ENCODE measurements at regions not wholly inside any gene's neighbourhood (a gene's known extent, or its start where the extent isn't known, plus 50 kb on each side); places are given as distances from the start of the nearest gene placed in this dataset.

DNA sequence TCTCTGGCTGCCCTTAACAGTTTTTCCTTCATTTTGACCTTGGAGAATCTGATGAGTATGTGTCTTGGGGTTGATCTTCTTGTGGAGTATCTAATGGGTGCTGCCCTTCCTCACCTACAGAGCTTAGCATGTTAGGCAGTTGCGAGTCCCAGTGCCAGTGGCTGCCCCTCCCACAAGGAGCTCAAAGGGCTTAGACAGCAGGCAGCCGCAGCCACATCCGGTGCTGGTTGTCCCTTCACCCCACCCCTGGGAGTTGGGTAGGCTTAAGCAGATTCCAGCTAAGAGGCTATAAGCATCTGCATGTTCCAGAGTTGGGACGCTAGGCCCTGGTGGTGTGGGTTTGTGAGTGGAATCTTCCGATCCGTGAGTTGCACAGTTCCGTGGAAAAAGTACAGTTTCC is 322.1 kb upstream of the ARX start (continued):
- TF ChIP-seq, protein P1, sequence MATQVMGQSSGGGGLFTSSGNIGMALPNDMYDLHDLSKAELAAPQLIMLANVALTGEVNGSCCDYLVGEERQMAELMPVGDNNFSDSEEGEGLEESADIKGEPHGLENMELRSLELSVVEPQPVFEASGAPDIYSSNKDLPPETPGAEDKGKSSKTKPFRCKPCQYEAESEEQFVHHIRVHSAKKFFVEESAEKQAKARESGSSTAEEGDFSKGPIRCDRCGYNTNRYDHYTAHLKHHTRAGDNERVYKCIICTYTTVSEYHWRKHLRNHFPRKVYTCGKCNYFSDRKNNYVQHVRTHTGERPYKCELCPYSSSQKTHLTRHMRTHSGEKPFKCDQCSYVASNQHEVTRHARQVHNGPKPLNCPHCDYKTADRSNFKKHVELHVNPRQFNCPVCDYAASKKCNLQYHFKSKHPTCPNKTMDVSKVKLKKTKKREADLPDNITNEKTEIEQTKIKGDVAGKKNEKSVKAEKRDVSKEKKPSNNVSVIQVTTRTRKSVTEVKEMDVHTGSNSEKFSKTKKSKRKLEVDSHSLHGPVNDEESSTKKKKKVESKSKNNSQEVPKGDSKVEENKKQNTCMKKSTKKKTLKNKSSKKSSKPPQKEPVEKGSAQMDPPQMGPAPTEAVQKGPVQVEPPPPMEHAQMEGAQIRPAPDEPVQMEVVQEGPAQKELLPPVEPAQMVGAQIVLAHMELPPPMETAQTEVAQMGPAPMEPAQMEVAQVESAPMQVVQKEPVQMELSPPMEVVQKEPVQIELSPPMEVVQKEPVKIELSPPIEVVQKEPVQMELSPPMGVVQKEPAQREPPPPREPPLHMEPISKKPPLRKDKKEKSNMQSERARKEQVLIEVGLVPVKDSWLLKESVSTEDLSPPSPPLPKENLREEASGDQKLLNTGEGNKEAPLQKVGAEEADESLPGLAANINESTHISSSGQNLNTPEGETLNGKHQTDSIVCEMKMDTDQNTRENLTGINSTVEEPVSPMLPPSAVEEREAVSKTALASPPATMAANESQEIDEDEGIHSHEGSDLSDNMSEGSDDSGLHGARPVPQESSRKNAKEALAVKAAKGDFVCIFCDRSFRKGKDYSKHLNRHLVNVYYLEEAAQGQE (IDR thresholded peaks at IDR 0.05; ENCODE audit: borderline replicate concordance) = no peak
- TF ChIP-seq, protein P1 (CRISPR knock-in tag; IDR thresholded peaks at IDR 0.05; ENCODE audit: low read depth) = no peak

DNA sequence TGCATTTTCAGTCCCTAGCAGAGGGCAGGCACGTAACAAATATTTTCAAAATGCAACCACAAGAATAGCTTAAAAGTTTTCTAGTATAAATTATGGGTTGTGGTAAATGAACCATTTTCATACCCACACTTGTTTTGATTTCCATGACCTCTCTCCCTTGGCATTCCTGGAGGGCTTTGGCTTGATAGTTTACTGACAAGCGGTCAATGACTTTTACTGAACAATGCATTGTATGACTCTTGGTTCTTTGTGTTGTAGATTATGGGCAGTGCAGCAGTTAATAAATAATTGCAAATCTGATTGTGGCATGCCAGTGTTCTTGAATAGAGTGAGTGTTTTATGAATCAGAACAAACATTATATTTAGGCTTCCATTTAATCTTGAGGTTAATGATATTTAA is 285.2 kb upstream of the ARX start:
- Histone ChIP-seq H3K9me3 (replicated peaks; ENCODE audit: control insufficient read depth, insufficient read depth, low read depth, low read length) (no peaks in the 10 kb centered on the region), H3K36me3 (ENCODE audit: control insufficient read depth, insufficient read depth, low read length) (no peaks in the 10 kb centered on the region), H2AFZ (ENCODE audit: low read depth, low read length) (no peak overlapping the region), H3K4me3 (no peak overlapping the region), H3K4me2 (ENCODE audit: insufficient read depth, low read length) (no peak overlapping the region), H3K9ac (ENCODE audit: insufficient read depth in 1 of 2, low read depth in 2 of 2, low read length in 2 of 2) (no peak overlapping the region), H3K27ac (ENCODE audit: extremely low read depth, low read depth, low read length) (no peak overlapping the region), H3K4me1 (replicated peaks in 1 of 2; ENCODE audit: control insufficient read depth in 2 of 2, insufficient read depth in 2 of 2, low read length in 2 of 2) (no peaks in the 10 kb centered on the region), H3K9me1 (ENCODE audit: control insufficient read depth, insufficient read depth, low read length) (no peaks in the 10 kb centered on the region), H4K20me1 (replicated peaks; ENCODE audit: control insufficient read depth, insufficient read depth, low read length) (no peaks in the 10 kb centered on the region), H3K79me2 (ENCODE audit: control insufficient read depth, insufficient read depth, low read length) (no peaks in the 10 kb centered on the region), H3K27me3 (ENCODE audit: control insufficient read depth in 2 of 2, insufficient read depth in 2 of 2, low read length in 2 of 2) (no peaks in the 10 kb centered on the region)
- intact Hi-C loops (cut with micrococcal nuclease) = no loop called here
- no peak for TF ChIP-seq CHCHD3 (CRISPR knock-in tag; IDR thresholded peaks at IDR 0.05)
- TF ChIP-seq FOXA3 (CRISPR knock-in tag; conservative IDR thresholded peaks at IDR 0.05 in 1 of 2, IDR thresholded peaks at IDR 0.05 in 1 of 2) = no peak
- TF ChIP-seq IFI16 (CRISPR knock-in tag; IDR thresholded peaks at IDR 0.05) = no peak
- POLR2A ChIA-PET = no interaction called here
- no TSS peak for BruUV-seq (replicated peaks)
- 0% methylated on average over 1 of the region's 2 CpGs for WGBS (ENCODE audit: insufficient coverage, low coverage, missing lambda C conversion rate)
- in situ Hi-C loops (cut with MboI) = no loop called here
- DNase-seq (ENCODE audit: extremely low read depth in 1 of 4, low spot score in 3 of 4) (no peak), FAIRE-seq (no peak), ATAC-seq (no peak)
- CTCF ChIA-PET (ENCODE audit: low intra/inter-chr PET ratio) = no interaction called here
